Astrocyte of the cerebellum (primary cell): ENCODE measurements at regions not wholly inside any gene's neighbourhood (a gene's known extent, or its start where the extent isn't known, plus 50 kb on each side); places are given as distances from the start of the nearest gene placed in this dataset.

Experiments used
- DNase-seq: peaks from one replicate; pipeline ENCODE4 v3.0.0-alpha.2; 2011; ENCODE audit warnings: low read depth
- H3K4me3 ChIP-seq: 2 replicates; pipeline ENCODE4 v1.5.1; 2011; ENCODE audit warnings: mild to moderate bottlenecking, low read depth, low read length, moderate library complexity
- in situ Hi-C: cut with HindIII; loops from 2 replicates; pipeline ENCODE4 v1.10.0; 2017; ENCODE audit warnings: low sequenced_read_pairs
- TF ChIP-seq, protein P1 (sequence below): IDR thresholded peaks from 2 replicates; pipeline ENCODE4 v1.5.1; 2012; ENCODE audit warnings: low read length, low read depth, moderate library complexity, mild to moderate bottlenecking; ENCODE audit errors: missing control alignments

DNA sequence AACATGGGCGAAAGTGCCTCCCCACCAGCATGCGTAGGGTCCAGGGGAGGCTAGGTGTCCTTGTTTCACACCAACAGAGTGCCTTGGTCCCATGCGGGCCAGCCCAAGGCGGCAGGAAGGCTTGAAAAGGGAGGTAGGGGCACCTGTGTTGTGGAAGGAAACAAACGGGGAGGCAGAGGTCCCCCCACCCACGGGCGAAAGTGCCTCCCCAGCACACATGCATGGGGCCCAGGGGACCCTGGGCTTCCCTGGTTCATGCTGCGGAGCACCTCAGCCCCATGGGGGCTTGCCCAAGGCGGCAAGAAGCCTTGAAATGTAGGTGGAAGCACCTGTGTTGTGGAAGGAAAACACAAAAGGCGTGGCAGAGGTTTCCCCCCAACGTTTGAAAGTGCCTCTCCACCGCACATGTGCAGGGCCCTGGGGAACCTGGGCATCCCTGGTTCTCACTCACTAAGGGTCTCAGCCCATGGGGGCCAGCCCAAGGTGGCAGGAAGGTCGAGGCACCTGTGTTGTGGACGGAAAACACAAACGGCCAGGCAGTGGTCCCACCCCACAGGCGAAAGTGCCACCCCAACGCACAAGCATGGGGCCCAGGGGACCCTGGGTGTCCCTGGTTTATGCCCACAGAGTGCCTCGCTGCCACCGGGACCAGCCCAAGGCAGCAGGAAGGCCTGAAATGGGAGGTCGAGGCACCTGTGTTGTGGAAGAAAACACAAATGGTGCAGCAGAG is 374.7 kb downstream of the ALG10 start:
- no peak for DNase-seq
- TF ChIP-seq, protein P1, sequence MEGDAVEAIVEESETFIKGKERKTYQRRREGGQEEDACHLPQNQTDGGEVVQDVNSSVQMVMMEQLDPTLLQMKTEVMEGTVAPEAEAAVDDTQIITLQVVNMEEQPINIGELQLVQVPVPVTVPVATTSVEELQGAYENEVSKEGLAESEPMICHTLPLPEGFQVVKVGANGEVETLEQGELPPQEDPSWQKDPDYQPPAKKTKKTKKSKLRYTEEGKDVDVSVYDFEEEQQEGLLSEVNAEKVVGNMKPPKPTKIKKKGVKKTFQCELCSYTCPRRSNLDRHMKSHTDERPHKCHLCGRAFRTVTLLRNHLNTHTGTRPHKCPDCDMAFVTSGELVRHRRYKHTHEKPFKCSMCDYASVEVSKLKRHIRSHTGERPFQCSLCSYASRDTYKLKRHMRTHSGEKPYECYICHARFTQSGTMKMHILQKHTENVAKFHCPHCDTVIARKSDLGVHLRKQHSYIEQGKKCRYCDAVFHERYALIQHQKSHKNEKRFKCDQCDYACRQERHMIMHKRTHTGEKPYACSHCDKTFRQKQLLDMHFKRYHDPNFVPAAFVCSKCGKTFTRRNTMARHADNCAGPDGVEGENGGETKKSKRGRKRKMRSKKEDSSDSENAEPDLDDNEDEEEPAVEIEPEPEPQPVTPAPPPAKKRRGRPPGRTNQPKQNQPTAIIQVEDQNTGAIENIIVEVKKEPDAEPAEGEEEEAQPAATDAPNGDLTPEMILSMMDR: no peak
- H3K4me3 ChIP-seq: no peak overlapping the region
- in situ Hi-C loops: no loop called here

GRCh38 chr12:34397591-34398365 is 375.5 kb downstream of the ALG10 start:
- no peak overlapping the region for H3K4me3 ChIP-seq
- no peak for DNase-seq
- in situ Hi-C loops: no loop called here
- TF ChIP-seq, protein P1: no peak

GRCh38 chr12:34398366-34398705 is 376.0 kb downstream of the ALG10 start:
- DNase-seq: no peak
- in situ Hi-C loops: no loop called here

GRCh38 chr12:34398706-34399630 is 376.7 kb downstream of the ALG10 start:
- TF ChIP-seq, protein P1: no peak
- in situ Hi-C loops: no loop called here
- DNase-seq: no peak
- H3K4me3 ChIP-seq: no peak overlapping the region

More at GRCh38 chr12:34398366-34398705, 376.0 kb downstream of the ALG10 start:
- H3K4me3 ChIP-seq: no peak overlapping the region
- TF ChIP-seq, protein P1: no peak

GRCh38 chr12:34399631-34400410 is 377.5 kb downstream of the ALG10 start:
- in situ Hi-C loops: no loop called here
- TF ChIP-seq, protein P1: no peak
- H3K4me3 ChIP-seq: no peak overlapping the region
- no peak for DNase-seq

DNA sequence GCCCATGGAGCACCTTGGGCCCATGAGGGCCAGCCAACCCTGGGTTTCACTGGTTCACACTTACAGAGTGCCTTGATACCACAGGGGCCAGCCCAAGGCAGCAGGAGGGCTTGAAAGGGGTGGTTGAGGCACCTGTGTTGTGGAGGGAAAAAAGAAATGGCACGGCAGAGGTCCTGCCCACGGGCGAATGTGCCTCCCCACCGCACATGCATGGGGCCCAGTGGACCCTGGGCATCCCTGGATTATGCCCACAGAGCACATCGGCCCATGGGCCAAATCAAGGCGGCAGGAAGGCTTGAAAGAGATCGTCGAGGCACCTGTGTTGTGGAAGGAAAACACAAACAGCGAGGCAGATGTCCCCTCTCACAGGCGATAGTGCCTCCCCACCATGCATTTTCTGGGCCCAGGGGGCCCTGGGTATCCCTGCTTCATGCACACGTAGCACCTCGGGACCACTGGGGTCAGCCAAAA is 378.1 kb downstream of the ALG10 start:
- in situ Hi-C loops: no loop called here
- TF ChIP-seq, protein P1: no peak
- no peak overlapping the region for H3K4me3 ChIP-seq
- DNase-seq: no peak
